K562 (cell line): ENCODE measurements at regions not wholly inside any gene's neighbourhood (a gene's known extent, or its start where the extent isn't known, plus 50 kb on each side); places are given as distances from the start of the nearest gene placed in this dataset.

Experiments
- ATAC-seq: fragments of 200-7000 bp; cut with Tn5 transposase; 3 replicates; pipeline ENCODE4 v1.9.1; 2020; ENCODE audit warnings: moderate library complexity
- BruUV-seq: library from RNA; stranded (reverse); fragments of 400-500 nt; replicated peaks from 2 replicates; lab custom pipeline; 2021; lab: Mats Ljungman, UMichigan
- CTCF ChIA-PET: fragments of 300-600 bp; formaldehyde crosslinking; extraction: SDS; loops from one replicate; lab custom pipeline; 2021; ENCODE audit warnings: low intra/inter-chr PET ratio; lab: Yijun Ruan, JAX
- POLR2A ChIA-PET: fragments of 300-600, 350-650 bp; sonication (Branson Sonifier 250); formaldehyde crosslinking; extraction: SDS; loops from one replicate; lab custom pipeline; 2021; ENCODE audit warnings: antibody characterized with exemption, inconsistent platforms; lab: Yijun Ruan, JAX
- DNase-seq, 4 experiments: peaks; one replicate each; pipeline versions ENCODE4 v3.0.0 to v3.0.0-alpha.2; 2011 to 2018; ENCODE audit warnings: low spot score in 3 of 4, mixed read lengths in 3 of 4; ENCODE audit errors: extremely low read depth in 1 of 4
- FAIRE-seq: peaks from 2 replicates; lab custom pipeline; 2011; peaks lifted over from hg19 to GRCh38; lab: Jason Lieb, UNC
- H2AFZ ChIP-seq: 2 replicates; pipeline ENCODE4 v1.6.0; 2011; ENCODE audit warnings: low read depth, low read length, control low read depth, inconsistent platforms
- H3K27ac ChIP-seq: fragments of 200-600 bp; 3 replicates; pipeline ENCODE4 v1.8.0; 2011; ENCODE audit warnings: low read depth, mild to moderate bottlenecking, control low read depth, inconsistent platforms, low read length, moderate library complexity, mixed read lengths; ENCODE audit errors: extremely low read depth
- H3K27me3 ChIP-seq, 2 experiments: fragments of 300-600 bp in 1 of 2; 2 replicates in 1 of 2; 3 replicates in 1 of 2; pipeline versions ENCODE4 v1.6.0 to v1.8.0; 2011; ENCODE audit warnings: inconsistent platforms in 2 of 2, low read length in 2 of 2, mild to moderate bottlenecking in 1 of 2, mixed read lengths in 1 of 2, moderate library complexity in 1 of 2; ENCODE audit not compliant: control insufficient read depth in 2 of 2, insufficient read depth in 2 of 2
- H3K36me3 ChIP-seq: fragments of 300-600 bp; 3 replicates; pipeline ENCODE4 v1.8.0; 2011; ENCODE audit warnings: mild to moderate bottlenecking, low read length, inconsistent platforms; ENCODE audit not compliant: control insufficient read depth, insufficient read depth
- H3K4me1 ChIP-seq, 2 experiments: fragments of 200-600 bp in 1 of 2; replicated peaks in 1 of 2; 2 replicates in 1 of 2; 3 replicates in 1 of 2; pipeline versions ENCODE4 v1.5.1 to v1.8.0; 2011; ENCODE audit warnings: inconsistent platforms in 2 of 2, low read length in 2 of 2, mild to moderate bottlenecking in 1 of 2, mixed read lengths in 1 of 2, moderate library complexity in 1 of 2; ENCODE audit not compliant: control insufficient read depth in 2 of 2, insufficient read depth in 2 of 2
- H3K4me2 ChIP-seq: 2 replicates; pipeline ENCODE4 v1.6.1; 2011; ENCODE audit warnings: low read length, control low read depth, inconsistent platforms, mixed read lengths; ENCODE audit not compliant: insufficient read depth
- H3K4me3 ChIP-seq: fragments of 200-600 bp; sonication (generic), shearing (Covaris generic); 2 replicates; pipeline ENCODE4 v1.5.1; 2016; ENCODE audit warnings: control low read depth, inconsistent platforms
- H3K79me2 ChIP-seq: fragments of 200-600 bp; 3 replicates; pipeline ENCODE4 v1.8.0; 2011; ENCODE audit warnings: low read length, inconsistent platforms; ENCODE audit not compliant: control insufficient read depth, insufficient read depth
- H3K9ac ChIP-seq, 2 experiments: 2 replicates each; pipeline versions ENCODE4 v1.6.0 to v1.6.1; 2011; ENCODE audit warnings: low read depth in 2 of 2, low read length in 2 of 2, control low read depth in 1 of 2, inconsistent platforms in 1 of 2, mild to moderate bottlenecking in 1 of 2, mixed read lengths in 1 of 2; ENCODE audit not compliant: insufficient read depth in 1 of 2
- H3K9me1 ChIP-seq: one replicate; pipeline ENCODE4 v1.6.0; 2011; ENCODE audit warnings: inconsistent platforms, mild to moderate bottlenecking, low read length, moderate library complexity; ENCODE audit not compliant: control insufficient read depth, insufficient read depth
- H3K9me3 ChIP-seq: replicated peaks from 2 replicates; pipeline ENCODE4 v1.5.1; 2011; ENCODE audit warnings: low read depth, low read length, inconsistent platforms; ENCODE audit not compliant: control insufficient read depth, insufficient read depth
- H4K20me1 ChIP-seq: replicated peaks from 2 replicates; pipeline ENCODE4 v1.6.1; 2011; ENCODE audit warnings: low read length, inconsistent platforms, mixed read lengths; ENCODE audit not compliant: control insufficient read depth, insufficient read depth
- CCNT2 ChIP-seq: IDR thresholded peaks from 2 replicates; pipeline ENCODE4 v1.6.1; 2011; ENCODE audit warnings: borderline replicate concordance, low read depth, mild to moderate bottlenecking, moderate library complexity, mixed read lengths, low read length; ENCODE audit not compliant: insufficient read length; ENCODE audit errors: extremely low read depth
- CREBBP ChIP-seq: IDR thresholded peaks from one replicate; pipeline ENCODE4 v1.6.1; 2012; ENCODE audit warnings: low read depth, mild to moderate bottlenecking, control low read depth, inconsistent platforms, low read length
- DIDO1 ChIP-seq: fragments of 450-650 bp; IDR thresholded peaks from 2 replicates; pipeline ENCODE4 v1.6.1; 2016; ENCODE audit warnings: low read depth, missing biosample characterization, missing genetic modification characterization
- E2F6 ChIP-seq, 2 experiments: IDR thresholded peaks; 2 replicates each; pipeline ENCODE4 v1.6.1; 2011; ENCODE audit warnings: borderline replicate concordance in 1 of 2, control low read depth in 1 of 2, low read depth in 1 of 2, low read length in 1 of 2, mild to moderate bottlenecking in 1 of 2, mixed read lengths in 1 of 2, moderate library complexity in 1 of 2; ENCODE audit not compliant: insufficient read depth in 1 of 2, insufficient read length in 1 of 2, poor library complexity in 1 of 2, severe bottlenecking in 1 of 2; ENCODE audit errors: extremely low read depth in 1 of 2
- FOSL1 ChIP-seq: fragments of 200-800 bp; sonication (Bioruptor generic); conservative IDR thresholded peaks from 2 replicates; pipeline ENCODE4 v1.6.1; 2016; ENCODE audit warnings: missing genetic modification characterization, missing compliant biosample characterization
- GABPB2 ChIP-seq: fragments of 250-450 bp; sonication (Bioruptor Pico); conservative IDR thresholded peaks from 2 replicates; pipeline ENCODE4 v1.5.1; 2021; ENCODE audit warnings: mild to moderate bottlenecking
- HDAC8 ChIP-seq: fragments of 450-650 bp; IDR thresholded peaks from 2 replicates; pipeline ENCODE4 v1.6.1; 2016; ENCODE audit warnings: mild to moderate bottlenecking, missing genetic modification characterization, moderate library complexity, missing compliant biosample characterization
- PHB2 ChIP-seq: fragments of 450-650 bp; IDR thresholded peaks from 2 replicates; pipeline ENCODE4 v1.6.1; 2017; ENCODE audit warnings: low read depth
- PHF21A ChIP-seq: fragments of 450-650 bp; IDR thresholded peaks from 2 replicates; pipeline ENCODE4 v1.6.1; 2017; ENCODE audit warnings: low read depth, borderline replicate concordance
- PKNOX1 ChIP-seq: fragments of 450-650 bp; IDR thresholded peaks from 2 replicates; pipeline ENCODE4 v1.6.1; 2016
- PURB ChIP-seq: sonication (generic); formaldehyde crosslinking; IDR thresholded peaks from 2 replicates; pipeline ENCODE4 v1.9.0; 2021; ENCODE audit warnings: low read depth, mild to moderate bottlenecking, missing genetic modification reagents
- THRAP3 ChIP-seq: fragments of 450-650 bp; IDR thresholded peaks from 2 replicates; pipeline ENCODE4 v1.6.1; 2016; ENCODE audit warnings: mild to moderate bottlenecking, inconsistent platforms, borderline replicate concordance
- ZNF134 ChIP-seq: fragments of 250-450 bp; sonication (Bioruptor Pico); conservative IDR thresholded peaks from 2 replicates; pipeline ENCODE4 v1.4.0; 2020
- ZNF586 ChIP-seq: fragments of 450-650 bp; formaldehyde crosslinking; conservative IDR thresholded peaks from 2 replicates; pipeline ENCODE4 v1.4.0; 2020; ENCODE audit warnings: mild to moderate bottlenecking, moderate library complexity
- ZNF79 ChIP-seq: fragments of 250-450 bp; sonication (Bioruptor Pico); IDR thresholded peaks from 2 replicates; pipeline ENCODE4 v1.4.0; 2020; ENCODE audit warnings: low read depth, mild to moderate bottlenecking, moderate library complexity
- ZSCAN32 ChIP-seq: fragments of 450-650 bp; formaldehyde crosslinking; IDR thresholded peaks from 2 replicates; pipeline ENCODE4 v1.4.0; 2020; ENCODE audit warnings: mild to moderate bottlenecking, moderate library complexity
- WGBS: fragments of 100-300 bp; shearing (Covaris generic); methylation state at CpG from one replicate; pipeline ENCODE4 v1.1.6; 2016; ENCODE audit warnings: low coverage, mixed read lengths; ENCODE audit not compliant: insufficient coverage; ENCODE audit errors: missing lambda C conversion rate; 5-methylcytosine and 5-hydroxymethylcytosine counted together
- in situ Hi-C: fragments of 300-500 bp; cut with MboI; formaldehyde crosslinking; loops from 4 replicates; pipeline ENCODE4 v1.15.0; 2018; ENCODE audit warnings: inconsistent platforms, mixed read lengths
- intact Hi-C: fragments of 100-400 bp; cut with micrococcal nuclease; formaldehyde crosslinking; loops from 2 replicates; pipeline ENCODE4 v1.14.2; 2022

- Histone ChIP-seq H3K36me3 (no peaks in the 10 kb centered on the region), H3K9me1 (no peaks in the 10 kb centered on the region), H3K9me3 (no peaks in the 10 kb centered on the region), H2AFZ (no peak overlapping the region), H3K4me2 (no peak overlapping the region), H3K4me1 (no peaks in the 10 kb centered on the region), H3K27me3 (no peaks in the 10 kb centered on the region), H4K20me1 (no peaks in the 10 kb centered on the region)
- FAIRE-seq (no peak), DNase-seq (no peak), ATAC-seq (no peak)
- intact Hi-C loops (no loop called here), in situ Hi-C loops (no loop called here)
- POLR2A ChIA-PET, result no interaction called here
- WGBS, result 0% methylated on average over 9 of the region's 9 CpGs
- no TSS peak for BruUV-seq
- TF ChIP-seq CREBBP (no peak), ZNF79 (CRISPR knock-in tag) (no peak), E2F6 (IDR thresholded peaks at IDR 0.05; ENCODE audit: borderline replicate concordance in 1 of 2, extremely low read depth in 1 of 2, insufficient read depth in 1 of 2, insufficient read length in 1 of 2, low read depth in 1 of 2, low read length in 1 of 2, poor library complexity in 1 of 2, severe bottlenecking in 1 of 2) (no peak), HDAC8 (tag) (no peak), THRAP3 (no peak), PHF21A (no peak), ZNF134 (CRISPR knock-in tag) (no peak), ZSCAN32 (CRISPR knock-in tag) (no peak), GABPB2 (CRISPR knock-in tag) (no peak), FOSL1 (tag) (no peak), CCNT2 (no peak), DIDO1 (tag) (no peak), PKNOX1 (no peak), PHB2 (no peak), PURB (CRISPR knock-in tag) (no peak), ZNF586 (CRISPR knock-in tag) (no peak)
- TF ChIP-seq, all 486 proteins: peak for 0
- Histone ChIP-seq H3K79me2 (no peaks in the 10 kb centered on the region), H3K27ac (no peak overlapping the region), H3K4me3 (no peak overlapping the region), H3K9ac (no peak overlapping the region)
- CTCF ChIA-PET, result no interaction called here
Measured at GRCh38 chr2:22901471-22902179, 483.4 kb upstream of the KLHL29 start.
